ENCODE measurements at regions not wholly inside any gene's neighbourhood (a gene's known extent, or its start where the extent isn't known, plus 50 kb on each side); places are given as distances from the start of the nearest gene placed in this dataset.

- TF ChIP-seq YY1 (IDR thresholded peaks at IDR 0.05; ENCODE audit: extremely low read depth, insufficient replicate concordance, low read depth, low read length) (no peak), EZH2 (IDR thresholded peaks at IDR 0.05) (no peak), SRF (IDR thresholded peaks at IDR 0.05; ENCODE audit: low read depth) (no peak), POLR2A (IDR thresholded peaks at IDR 0.05; ENCODE audit: borderline replicate concordance, extremely low read depth, insufficient read depth, insufficient read length) (no peak), FOSL1 (IDR thresholded peaks at IDR 0.05; ENCODE audit: low read depth) (no peak), TCF7L2 (IDR thresholded peaks at IDR 0.05; ENCODE audit: borderline replicate concordance, extremely low read depth, insufficient read depth, insufficient read length) (no peak), MAX (IDR thresholded peaks at IDR 0.05) (no peak), EZH2phosphoT487 (IDR thresholded peaks at IDR 0.05; ENCODE audit: borderline replicate concordance) (no peak), RAD21 (IDR thresholded peaks at IDR 0.05; ENCODE audit: low read depth) (no peak), SIN3A (IDR thresholded peaks at IDR 0.05; ENCODE audit: low read depth) (no peak), ZNF274 (IDR thresholded peaks at IDR 0.05; ENCODE audit: low read depth, low read length) (no peak)
- TF ChIP-seq, protein P1, sequence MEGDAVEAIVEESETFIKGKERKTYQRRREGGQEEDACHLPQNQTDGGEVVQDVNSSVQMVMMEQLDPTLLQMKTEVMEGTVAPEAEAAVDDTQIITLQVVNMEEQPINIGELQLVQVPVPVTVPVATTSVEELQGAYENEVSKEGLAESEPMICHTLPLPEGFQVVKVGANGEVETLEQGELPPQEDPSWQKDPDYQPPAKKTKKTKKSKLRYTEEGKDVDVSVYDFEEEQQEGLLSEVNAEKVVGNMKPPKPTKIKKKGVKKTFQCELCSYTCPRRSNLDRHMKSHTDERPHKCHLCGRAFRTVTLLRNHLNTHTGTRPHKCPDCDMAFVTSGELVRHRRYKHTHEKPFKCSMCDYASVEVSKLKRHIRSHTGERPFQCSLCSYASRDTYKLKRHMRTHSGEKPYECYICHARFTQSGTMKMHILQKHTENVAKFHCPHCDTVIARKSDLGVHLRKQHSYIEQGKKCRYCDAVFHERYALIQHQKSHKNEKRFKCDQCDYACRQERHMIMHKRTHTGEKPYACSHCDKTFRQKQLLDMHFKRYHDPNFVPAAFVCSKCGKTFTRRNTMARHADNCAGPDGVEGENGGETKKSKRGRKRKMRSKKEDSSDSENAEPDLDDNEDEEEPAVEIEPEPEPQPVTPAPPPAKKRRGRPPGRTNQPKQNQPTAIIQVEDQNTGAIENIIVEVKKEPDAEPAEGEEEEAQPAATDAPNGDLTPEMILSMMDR (IDR thresholded peaks at IDR 0.05 in 2 of 3, conservative IDR thresholded peaks at IDR 0.05 in 1 of 3; ENCODE audit: borderline replicate concordance in 1 of 3, insufficient read depth in 1 of 3, low read depth in 2 of 3, low read length in 2 of 3) = no peak
- TF ChIP-seq, protein P2, sequence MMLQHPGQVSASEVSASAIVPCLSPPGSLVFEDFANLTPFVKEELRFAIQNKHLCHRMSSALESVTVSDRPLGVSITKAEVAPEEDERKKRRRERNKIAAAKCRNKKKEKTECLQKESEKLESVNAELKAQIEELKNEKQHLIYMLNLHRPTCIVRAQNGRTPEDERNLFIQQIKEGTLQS (IDR thresholded peaks at IDR 0.05) = no peak
Measured at GRCh38 chr10:44674536-44675386, 236.4 kb upstream of the TMEM72 start.

All from HCT116 (cell line).